ENCODE measurements at regions not wholly inside any gene's neighbourhood (a gene's known extent, or its start where the extent isn't known, plus 50 kb on each side); places are given as distances from the start of the nearest gene placed in this dataset.

DNA sequence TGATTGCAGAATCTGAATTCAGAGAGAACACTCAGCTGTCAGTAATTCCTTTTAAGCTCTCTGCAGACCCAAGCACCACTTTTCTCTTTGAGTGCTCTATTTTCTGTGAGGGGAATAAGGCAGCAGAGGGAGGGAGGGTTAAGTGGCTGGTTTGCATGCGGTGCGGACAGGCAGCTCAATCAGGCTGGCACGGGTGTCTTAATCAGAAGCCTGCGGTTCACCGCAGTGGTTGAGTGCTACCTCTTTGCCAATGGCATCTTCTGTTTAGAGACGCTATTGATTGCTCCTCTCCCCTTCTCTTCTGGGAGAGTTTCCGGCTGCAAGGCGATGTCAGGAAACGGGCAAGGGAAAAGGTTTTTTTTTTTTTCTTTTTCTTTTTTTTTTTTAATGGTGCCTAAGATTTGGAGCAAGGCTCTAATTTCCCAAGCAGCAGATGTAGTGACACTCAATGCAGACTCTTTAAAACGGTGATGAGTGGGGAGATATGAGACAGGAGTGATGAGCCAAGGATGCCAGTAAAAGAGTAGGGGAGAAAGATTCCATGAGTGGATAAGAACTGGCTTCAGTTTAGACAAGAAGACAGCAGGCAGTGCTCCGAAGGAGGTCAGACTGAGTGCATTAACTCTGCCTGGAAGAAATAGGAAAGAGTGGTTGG is 533.7 kb upstream of the SEL1L start:
- DNase-seq = no peak

DNA sequence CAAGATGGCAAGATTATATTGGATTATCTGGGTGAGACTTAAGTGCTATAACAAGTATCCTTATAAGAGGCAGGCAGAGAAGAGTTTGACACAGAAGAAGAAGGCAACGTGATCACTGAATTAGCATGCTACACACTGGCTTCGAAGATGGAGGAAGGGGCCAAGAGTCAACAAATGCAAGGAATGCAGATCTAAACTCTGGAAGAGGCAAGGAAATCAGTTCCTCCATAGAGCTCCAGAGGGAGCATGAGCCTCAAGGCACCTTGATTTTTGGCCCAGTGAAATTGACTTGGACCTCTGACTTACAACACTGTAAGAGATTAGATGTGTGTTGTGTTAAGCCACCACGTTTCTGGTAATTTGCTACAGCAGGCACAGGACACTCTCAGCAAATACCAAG is 536.4 kb upstream of the SEL1L start:
- no peak for DNase-seq

DNA sequence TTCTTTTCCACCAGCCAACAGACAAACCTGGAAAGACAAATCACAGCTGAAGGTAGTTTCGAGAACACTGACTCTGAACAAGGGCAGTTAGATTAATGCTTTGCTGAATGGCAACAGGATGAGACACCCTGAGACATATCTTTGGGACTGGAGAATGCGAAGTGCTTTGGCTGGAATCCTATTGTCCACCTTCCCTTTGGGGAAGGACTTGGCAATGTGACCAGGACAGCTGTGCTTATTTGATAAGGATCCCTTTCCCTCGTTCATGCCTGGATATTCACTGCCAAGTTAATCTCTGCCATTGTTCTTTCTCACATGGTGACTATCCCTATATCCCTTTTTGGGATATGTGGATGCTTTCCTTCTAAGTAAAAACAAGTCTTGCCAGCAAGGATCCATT is 537.1 kb upstream of the SEL1L start:
- no peak for DNase-seq

DNA sequence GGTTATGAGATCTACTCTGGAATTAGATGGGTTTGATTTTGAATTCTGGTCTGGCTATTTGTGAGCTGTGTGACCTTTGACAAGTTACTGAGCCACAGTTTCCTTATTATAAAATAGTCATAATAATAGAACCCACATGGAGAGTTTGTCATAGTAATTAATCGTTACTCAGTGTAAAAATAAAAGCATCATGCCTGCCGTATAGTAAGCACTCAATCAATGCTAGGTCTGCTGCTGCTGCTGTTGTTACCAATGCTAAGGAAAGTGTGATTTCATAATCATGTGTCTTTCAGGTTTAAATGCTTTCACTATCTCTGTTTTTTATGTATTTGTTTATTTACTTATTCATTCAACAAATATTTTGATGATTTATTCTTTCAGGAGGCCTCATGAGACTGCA is 539.9 kb upstream of the SEL1L start:
- no peak for DNase-seq

DNA sequence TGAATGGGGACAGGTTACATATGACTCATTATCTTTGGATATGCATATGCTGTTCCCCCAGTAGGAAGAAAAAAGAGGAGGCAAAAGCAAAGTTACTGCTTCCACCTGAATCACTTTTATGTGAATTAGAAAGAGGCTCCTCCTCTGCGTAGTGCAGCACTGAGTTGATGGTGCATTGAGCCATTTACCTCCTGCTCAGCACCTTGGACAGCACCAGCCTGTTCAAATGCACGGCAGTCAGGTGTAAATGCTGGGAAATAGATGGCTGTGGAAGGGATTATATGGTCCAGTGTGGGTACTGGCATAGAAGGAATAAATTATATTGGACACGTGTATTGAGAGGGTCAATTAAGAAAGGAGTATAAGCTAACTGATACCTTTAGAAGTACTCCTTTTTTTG is 541.9 kb upstream of the SEL1L start:
- peak in 1 of 5 experiments; percentile 24 for DNase-seq

DNA sequence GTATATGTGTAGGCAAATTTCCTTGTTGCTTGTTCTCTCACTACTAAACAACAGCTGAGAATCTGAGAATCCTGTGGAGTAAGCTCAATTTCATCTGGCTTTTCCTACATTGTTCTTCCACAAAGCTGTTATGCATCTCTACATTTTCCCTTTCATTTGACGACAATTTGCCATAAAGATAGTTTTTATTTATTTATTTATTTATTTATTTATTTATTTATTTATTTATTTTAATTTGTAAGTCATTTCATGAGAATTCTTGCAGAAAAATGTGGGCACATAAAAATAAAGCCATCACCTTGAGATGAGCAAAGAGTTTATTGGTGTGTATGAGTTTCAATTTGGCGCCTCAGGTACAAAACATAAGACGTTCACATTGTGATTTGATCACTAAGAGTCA is 545.9 kb upstream of the SEL1L start:
- DNase-seq = no peak

DNA sequence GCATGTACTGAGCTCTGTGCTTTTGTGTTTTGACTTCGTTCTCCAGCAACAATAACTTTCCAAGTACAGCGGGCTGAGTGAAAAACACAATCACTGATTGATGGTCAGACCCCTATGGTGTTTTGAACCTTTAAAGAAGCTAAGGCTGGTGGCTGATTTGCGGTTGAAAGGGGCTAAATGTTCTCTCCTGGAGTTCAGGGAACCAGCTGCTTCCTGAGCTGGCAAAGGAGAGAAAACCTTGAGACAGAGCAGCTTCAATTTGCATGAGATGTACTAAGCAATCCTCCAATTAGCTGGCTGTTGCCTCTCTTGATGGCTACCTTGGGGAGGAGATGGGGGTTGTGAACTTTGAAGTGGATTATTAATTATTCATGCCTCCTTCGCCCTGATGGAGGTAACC is 546.7 kb upstream of the SEL1L start:
- no peak for DNase-seq

DNA sequence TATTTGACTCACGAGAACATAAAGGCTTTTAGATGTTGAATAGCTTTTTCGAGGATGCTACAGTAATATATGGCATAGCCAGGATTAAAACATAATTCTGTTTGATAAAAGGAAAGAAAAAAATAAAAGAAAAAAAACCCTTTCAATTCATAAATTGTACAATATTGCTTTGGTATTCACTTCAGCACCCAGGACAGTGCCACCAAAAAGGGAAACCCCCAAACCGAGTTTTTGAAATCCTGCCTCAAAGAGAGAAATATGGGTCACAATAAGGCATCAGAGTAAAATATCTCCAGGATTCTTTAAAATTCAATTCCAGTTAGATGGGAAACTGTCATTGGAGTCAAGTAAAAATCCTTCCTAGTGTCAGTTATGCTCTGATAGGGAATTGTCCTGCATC is 551.2 kb upstream of the SEL1L start:
- no peak for DNase-seq

DNA sequence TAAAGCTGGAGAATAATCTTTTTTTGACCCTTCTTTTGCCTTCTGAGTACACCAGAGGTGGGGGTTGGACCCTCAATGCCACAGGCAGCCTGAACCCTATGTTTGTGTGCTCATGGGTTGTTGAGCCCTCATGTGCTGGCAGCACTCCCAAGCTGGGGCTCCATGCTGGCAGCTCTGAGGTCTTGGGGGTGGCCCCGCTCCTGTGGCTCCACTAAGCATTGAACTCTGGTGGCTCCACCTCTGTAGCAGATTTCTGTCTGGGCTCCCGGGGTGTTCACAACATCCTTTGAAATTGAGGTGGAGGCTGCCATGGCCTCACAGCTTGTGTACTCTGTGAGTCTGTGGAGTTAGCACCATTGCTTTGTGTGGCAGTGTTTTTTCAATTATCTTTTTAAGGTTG is 557.4 kb upstream of the SEL1L start:
- DNase-seq = no peak

DNA sequence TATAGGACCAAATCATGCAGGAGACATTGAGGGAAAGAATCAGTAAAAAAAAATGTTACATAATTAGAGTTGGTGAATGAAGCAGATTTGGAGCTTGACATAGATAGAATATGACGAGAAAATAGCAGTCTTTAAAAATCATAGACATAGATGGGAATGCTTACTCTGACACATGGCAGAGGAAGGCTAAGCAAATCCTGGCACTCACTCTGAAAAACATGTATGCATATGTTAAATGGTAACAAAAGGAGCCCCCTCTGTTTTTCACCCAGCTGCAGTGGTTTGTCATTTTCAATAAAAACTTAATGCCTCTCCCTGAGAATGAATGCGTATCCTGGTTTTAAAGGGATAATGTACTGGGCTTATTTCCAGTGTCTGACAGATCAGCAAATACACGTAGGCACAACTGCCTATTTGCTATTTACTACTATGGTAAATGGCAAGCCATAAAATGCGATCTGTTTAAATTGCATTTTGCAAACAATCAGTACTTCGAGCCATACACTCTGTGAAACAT is 561.2 kb upstream of the SEL1L start:
- no peak for DNase-seq

DNA sequence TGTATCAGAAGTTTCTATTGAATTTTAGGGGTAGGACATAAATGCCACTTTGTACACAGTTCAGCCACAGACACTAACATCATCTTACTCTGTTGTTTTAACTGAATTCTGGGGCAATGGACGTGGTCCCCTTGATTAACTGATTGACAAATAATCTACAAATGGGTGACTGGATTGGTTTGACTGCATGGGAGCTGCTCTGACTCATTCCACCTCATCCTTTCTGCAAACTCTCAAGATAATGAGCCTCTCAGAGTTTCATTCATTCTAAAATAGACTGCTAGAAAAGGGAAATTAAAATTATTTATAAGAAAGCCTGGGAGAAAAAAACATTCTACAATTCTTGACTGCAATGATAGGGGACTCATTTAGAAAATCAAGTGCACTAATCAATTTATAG is 570.4 kb upstream of the SEL1L start:
- no peak for DNase-seq

DNA sequence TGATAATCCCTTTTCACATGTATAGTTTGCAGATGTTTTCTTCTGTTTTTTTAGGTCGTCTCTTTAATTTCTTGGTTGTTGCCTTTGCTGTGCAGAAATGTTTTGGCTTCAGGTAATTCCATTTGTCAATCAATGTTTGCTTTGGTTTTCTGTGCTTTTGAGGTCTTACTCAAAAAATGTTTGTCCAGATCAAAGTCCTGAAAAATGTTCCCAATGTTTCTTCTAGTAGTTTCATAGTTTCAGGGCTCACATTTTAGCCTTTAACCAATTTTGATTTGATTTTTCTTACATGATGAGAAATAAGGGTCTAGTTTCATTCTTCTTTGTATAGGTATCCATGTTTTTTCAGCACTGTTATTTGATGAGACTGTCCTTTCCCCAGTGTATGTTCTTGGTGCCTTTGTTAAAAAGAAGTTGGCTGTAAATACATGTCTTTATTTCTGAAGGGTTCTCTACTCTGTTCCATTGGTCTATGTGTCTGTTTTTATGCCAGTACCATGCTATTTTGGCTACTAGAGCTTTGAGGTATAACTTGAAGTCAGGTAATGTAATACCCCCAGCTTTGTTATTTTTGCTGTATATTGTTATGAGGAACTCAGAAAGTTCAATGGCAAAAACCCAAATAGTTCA is 578.7 kb upstream of the SEL1L start:
- no peak for DNase-seq

DNA sequence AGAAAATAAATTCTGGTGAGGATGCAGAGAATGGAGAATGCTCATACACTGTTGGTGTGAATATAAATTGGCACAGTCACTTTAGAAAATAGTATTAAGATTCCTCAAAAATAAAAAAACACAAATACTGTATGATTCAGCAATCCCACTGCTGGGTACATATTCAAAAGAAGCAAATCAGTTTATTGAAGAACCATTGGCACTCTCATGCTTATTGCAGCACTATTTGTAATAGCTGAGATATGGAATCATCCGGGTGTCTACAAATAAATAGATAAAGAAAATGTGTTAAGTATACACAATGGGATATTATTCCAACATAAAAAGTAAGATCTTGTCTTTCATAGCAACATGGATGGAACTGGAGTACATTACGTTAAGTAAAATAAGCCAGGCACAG is 579.4 kb upstream of the SEL1L start:
- no peak for DNase-seq

DNA sequence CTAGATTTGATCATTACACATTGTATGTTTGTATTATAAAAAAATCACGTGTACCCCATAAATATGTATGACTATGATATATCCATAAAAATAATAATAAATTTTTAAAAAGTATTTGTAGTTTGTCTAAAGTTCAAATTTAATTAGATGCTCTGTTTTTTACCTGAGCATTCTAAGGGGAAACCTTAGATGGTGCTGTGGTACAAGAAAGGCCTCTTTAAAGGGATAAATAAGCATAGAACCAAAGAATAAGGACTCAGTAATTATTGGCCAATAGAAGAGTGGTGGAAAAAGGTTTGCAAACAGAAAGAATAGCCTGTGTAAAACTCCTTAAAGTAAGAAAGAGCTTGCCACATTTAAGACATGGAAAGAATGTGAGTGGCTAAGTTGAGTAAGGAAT is 580.1 kb upstream of the SEL1L start:
- DNase-seq = no peak

DNA sequence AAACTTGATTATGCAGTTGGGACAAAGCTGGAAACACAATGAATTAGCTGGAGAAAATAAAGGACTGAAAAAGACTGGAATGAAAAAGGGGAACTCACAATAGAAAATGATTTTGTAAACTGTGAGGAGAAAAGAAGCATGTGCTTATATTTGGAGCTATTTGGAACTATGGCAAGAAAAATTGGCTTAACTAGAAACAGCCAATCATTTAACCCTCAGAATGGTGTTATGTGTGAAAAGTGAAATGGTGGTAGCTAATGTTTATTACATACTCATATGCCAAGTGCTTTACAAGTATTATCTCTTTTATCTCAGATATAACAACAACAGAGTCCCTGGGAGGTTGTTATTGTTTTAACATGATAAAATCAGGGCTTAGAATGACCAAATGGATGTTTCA is 583.1 kb upstream of the SEL1L start:
- DNase-seq = no peak

DNA sequence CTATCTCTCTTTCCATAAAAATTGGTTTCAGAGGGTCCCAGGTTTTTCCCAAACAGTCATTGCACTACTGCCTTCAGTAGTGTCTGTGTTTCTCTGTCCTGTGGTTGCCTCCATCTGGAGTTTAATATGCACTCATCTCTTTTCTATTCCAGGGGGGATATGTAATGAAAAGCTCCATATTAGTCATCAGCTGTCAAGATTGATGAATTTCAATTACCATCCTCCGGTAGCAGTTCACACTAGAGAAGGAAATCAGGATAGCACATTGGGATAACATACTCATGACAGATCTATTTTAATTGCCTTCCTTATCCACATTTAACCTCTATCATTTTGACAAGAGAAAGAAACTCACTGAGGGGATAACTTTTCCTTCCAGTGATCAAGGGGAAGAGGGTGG is 589.0 kb upstream of the SEL1L start:
- no peak for DNase-seq

DNA sequence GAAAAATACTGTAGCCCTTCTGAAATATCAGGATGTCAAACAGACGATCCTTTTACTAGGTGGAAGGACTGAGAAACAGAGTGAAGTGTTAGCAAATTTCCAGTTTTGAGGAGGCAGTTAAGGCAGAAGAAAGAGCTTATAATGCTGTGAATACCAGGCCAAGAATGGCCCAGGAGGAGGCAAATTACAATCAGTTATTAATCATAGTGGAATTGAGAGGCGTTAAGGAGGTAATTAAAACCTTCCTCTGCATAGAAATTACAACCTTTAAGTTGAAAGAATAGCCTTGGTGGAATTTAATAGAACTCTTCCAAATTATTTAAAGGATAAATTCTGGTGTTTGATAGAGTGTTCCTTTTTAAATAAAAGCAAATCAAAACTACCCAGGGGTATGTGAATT is 590.9 kb upstream of the SEL1L start:
- DNase-seq = no peak

DNA sequence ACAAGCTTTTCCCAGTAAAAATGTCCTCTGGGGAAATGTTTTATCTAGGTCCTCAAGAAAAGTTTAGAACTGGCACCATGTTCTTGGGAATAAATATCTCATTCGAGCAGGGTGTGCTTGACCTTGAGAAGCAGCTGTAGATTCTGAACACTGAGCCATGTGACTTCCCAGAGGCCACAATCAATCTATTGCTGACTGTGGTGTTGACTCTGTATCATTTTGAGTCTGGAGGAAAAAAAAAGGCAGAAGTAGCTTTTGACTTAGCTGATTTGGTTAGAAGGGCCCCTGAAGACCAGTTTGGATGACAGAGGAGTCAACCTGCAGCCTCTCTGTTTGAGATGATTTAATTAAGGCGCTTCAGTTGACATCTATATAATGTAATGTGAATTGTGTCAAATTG is 592.4 kb upstream of the SEL1L start:
- DNase-seq = no peak

DNA sequence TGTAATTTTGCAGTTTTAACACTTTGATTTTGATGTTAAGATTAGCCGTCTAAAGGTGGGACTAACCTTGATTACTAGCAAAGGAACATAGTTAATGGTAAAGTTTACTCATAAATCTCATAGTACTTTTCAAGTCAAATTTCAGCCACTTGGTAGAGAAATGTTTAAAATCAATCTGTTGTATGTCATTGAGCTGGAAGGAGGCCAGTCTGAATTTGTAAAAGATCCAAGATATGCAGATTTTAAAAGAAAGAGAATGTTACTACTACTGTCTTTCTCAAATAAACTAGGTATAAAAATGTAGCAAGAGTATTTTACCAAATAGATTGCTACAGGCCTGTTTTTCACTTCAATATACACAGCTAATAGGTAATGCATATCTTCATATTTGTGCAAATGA is 600.8 kb upstream of the SEL1L start:
- DNase-seq = no peak

DNA sequence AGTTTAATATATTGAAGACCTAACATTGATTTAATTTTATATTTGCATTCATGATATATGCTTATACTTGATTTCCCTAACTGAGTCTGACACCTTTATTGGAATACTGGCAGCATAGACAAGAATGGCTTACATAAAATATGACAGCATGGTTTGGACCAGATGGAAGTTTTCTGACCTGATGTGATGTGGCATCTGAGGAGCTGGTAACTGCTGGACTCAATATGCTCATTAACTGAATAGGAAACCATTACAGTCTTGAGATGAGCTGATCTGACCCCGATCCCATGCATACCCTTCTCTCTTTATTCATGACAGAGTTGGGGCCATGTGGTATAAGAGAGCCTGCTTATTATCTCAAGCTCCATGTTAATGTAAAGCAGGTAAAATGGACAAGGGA is 604.8 kb upstream of the SEL1L start:
- no peak for DNase-seq

DNA sequence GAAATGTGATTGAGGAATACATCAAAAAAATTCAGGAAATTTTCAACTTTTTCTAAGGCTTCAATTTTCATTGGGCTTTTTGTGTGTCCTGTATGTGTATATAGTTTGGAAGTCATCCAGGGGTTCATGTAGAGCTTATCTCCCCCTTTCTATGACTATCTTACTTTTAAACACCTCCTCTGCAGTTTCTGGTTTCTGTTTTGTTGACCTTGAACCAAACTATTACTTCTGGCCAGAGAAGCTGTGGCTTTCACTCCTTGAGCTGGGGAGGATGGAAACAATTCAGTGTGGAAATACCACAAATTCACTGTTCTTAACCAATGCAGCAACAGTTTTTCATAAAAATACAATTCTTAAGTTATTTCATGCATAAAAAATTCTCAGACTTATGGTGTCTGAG is 613.2 kb upstream of the SEL1L start:
- no peak for DNase-seq

DNA sequence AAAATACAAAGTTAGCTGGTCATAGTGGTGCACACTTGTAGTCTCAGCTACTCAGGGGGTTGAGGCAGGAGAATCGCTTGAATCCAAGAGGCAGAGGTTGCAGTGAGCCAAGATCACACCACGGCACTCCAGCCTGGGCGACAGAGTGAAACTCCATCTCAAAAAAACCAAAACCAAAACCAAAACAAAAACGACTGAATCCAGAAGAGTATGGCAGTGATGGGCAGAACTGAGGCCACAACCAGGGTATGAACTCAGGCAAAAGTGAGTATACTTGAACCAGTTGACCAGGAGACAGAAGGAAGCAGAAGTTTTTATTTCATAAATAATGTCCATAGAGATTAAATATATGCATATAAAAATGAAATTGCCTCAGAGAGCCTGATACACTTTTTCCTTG is 620.0 kb upstream of the SEL1L start:
- no peak for DNase-seq

DNA sequence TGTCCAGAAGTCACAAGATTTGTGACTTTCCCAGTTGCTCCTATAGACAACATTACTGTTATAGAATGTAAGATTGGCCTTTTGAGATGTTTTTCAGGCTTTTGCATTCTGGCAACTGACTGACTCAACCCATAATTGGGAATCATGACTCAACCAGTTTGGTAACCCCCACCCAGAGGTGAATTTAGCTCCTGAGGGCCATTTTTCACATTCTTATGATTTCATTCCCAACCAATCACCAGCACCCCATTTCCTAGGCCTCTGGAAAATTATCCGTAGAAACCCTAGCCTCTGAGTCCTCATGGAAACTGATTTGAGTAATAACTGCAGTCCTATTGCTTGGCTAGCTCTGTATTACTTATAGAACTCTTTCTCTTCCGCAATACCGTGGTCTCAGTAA is 626.0 kb upstream of the SEL1L start:
- DNase-seq = no peak

DNA sequence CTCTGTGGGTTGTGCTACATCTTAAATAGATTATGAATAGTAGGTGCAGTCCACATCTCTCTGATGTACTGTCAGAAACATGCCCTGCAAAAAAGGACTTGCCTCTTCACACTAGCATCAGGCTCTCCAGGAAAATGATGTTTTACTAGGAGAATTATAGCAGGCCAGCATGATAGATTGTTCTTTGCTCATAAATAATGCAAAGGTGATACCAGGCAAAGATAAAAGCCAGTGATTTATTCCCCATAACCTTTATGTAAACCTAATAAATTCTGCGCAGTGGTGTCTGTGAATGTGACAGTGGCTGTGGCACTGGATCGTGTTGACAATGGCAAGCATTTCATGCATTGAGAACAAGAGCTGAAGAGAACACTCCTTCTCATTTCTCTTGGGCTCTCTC is 646.5 kb upstream of the SEL1L start:
- no peak for DNase-seq

DNA sequence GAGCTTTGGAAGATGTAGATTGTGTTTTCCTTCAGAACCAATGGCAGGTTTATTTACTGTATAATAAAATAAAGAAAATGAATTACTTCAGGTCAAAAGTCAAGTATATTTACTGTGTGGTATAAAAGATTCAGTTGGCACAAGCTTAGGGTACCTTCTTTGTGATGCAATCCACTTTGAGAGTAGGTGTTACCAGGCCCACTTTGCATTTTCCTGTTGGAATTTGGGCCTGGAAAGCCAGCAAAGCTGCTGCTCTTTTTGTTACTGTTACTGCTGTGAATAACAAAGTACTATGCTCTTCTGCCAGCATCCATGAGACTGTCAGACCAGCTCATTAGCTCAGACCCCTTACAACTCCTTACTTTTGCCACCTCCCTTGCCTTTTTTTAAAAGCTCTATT is 649.0 kb upstream of the SEL1L start:
- DNase-seq = no peak
